ES-I3 (cell line): ENCODE measurements at regions not wholly inside any gene's neighbourhood (a gene's known extent, or its start where the extent isn't known, plus 50 kb on each side); places are given as distances from the start of the nearest gene placed in this dataset.

Source experiments
- H3K36me3 ChIP-seq: 2 replicates; pipeline ENCODE4 v1.6.1; 2013; ENCODE audit warnings: mild to moderate bottlenecking, low read length, control low read depth, moderate library complexity; ENCODE audit not compliant: insufficient read depth
- H3K4me1 ChIP-seq: 2 replicates; pipeline ENCODE4 v1.6.1; 2013; ENCODE audit warnings: mild to moderate bottlenecking, control low read depth, low read length; ENCODE audit not compliant: insufficient read depth
- H3K9ac ChIP-seq: 2 replicates; pipeline ENCODE4 v1.6.1; 2013; ENCODE audit warnings: low read depth, mild to moderate bottlenecking, low read length, moderate library complexity
- H3K9me3 ChIP-seq: 2 replicates; pipeline ENCODE4 v1.6.1; 2013; ENCODE audit warnings: mild to moderate bottlenecking, low read length, moderate library complexity; ENCODE audit not compliant: control insufficient read depth, insufficient read depth

DNA sequence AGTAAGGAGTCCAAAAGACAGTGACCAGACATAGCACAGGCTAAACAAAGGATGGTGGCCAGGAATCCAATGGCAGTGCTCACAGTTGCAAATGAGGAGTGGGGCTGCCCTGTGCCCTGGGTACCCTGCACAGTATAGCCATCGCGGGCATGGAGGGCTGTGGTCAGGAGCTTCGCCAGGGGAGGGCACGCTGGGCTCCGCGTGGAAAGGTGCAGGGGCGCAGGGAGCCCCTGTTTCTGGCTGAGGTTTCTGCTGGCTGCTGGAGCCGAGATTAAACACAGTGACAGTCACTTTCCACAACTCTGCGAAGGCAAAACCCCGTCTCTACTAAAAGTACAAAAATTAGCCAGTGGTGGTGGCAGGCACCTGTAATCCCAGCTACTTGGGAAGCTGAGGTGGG, 194.7 kb downstream of the GALR1 start:
- H3K36me3 ChIP-seq = no peaks in the 10 kb centered on the region
- no peaks in the 10 kb centered on the region for H3K9me3 ChIP-seq
- H3K4me1 ChIP-seq = peaks cover 7% of the 10 kb centered on the region; the same call in 1 of the 2 replicates
- H3K9ac ChIP-seq = no peak overlapping the region

DNA sequence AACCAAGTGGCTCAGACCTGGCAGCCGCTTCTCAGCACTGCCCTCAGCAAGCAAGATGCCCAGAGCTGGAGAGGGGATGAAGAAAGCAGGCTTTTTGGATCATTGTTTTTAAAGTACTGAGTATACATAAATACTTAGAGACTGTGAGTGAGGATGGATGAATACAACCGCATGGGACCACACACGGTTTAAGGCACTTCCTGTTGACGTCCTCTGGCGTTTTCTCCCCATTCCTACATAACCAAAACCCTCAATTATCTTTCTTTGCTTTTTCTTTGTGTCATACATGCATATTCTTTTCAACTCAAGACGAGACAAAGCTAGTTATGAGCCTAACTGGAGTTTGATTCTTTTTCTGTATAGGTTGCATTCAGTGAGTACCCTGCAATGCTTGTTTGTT, 198.4 kb downstream of the GALR1 start:
- Histone ChIP-seq H3K9me3 (no peaks in the 10 kb centered on the region), H3K4me1 (peaks cover 7% of the 10 kb centered on the region; the same call in 1 of the 2 replicates), H3K36me3 (no peaks in the 10 kb centered on the region), H3K9ac (no peak overlapping the region)

DNA sequence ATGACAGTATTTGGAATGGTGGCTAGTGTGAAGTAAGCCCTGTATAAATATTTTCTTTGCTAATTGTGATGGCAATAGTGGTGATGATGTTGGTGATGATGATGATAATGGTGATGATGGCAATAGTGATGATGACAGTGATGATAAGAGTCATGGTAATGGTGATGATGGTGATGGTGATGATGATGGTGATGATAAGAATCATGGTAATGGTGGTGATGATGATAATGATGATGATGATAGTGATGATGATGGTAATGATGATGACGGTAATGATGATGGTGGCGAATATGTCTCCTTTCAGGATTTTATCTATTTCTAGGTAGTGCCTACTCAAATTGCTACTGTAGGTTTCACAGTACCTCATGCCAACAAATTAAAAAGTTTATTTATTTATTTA, 205.4 kb downstream of the GALR1 start:
- Histone ChIP-seq H3K9ac (no peak overlapping the region), H3K9me3 (no peaks in the 10 kb centered on the region), H3K4me1 (no peaks in the 10 kb centered on the region), H3K36me3 (no peaks in the 10 kb centered on the region)

DNA sequence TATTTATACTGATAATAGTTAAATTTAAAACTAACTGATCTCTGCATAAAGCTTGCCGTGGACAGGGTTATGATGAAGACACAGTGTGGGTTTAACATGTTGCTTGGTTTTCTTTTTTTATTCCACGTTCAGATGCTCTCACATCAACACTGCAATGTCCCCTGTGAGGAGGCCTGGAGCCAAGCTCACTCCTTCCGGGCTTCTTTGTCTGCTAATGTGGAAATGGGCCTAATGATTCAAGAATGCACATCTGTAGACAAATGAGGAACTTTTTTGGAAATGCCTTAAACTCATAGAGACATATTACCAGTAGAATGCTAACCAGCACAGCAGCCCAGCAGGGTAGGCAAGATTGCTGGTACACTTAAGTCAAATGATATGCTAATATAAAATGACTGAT, 208.0 kb downstream of the GALR1 start:
- H3K9ac ChIP-seq = no peak overlapping the region
- no peaks in the 10 kb centered on the region for H3K9me3 ChIP-seq
- no peaks in the 10 kb centered on the region for H3K36me3 ChIP-seq
- no peaks in the 10 kb centered on the region; the same call in 1 of the 2 replicates for H3K4me1 ChIP-seq

DNA sequence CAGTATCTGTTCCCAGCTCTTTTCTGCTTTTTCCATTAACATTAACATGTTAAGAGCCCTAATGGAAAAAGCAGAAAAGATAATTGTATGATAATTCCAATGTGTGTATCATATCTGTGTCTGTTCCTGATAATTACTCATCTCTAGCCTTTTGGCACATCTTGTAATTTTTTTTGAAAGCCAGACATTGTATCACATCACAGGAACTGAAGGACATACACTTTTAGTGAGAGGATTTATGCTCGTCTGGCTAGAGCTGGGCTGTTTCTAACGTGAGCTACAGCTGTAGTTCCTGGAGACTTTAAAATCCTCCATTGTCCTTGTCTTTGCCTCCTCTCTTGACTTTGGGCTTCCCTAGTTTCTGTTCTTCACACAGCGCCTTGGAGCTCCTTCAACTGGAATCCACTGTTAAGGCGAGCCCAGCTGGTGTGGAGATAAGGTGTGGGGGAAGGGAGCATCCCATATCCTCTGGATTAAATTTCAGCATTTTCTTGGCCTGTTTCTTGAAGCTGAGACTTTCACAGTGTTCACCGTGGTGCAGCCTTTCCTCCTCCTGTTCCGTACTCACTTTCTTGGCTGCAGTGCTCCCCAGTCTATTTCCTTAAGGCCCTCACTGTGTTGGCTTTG, 211.5 kb downstream of the GALR1 start:
- no peaks in the 10 kb centered on the region for H3K36me3 ChIP-seq
- no peak overlapping the region for H3K9ac ChIP-seq
- no peaks in the 10 kb centered on the region; the same call in 1 of the 2 replicates for H3K4me1 ChIP-seq
- H3K9me3 ChIP-seq = no peaks in the 10 kb centered on the region

DNA sequence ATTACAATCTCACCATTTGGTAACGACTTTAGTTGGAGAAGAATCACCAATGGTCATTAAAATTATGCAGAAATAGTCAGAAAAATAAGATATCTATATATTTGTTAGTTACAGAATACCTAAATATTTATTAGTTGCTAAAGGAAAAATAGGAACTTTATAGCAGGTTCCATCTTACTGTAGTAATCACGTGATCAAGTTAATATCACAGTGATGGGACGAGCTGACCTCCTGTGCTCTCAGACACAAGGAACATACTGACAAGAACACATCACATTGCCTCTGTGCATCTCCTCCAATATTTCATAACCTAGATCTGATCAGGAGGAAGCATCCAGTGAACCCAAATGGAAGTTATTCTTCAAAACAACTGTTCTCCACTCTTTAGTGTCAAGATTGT, 215.3 kb downstream of the GALR1 start:
- Histone ChIP-seq H3K9me3 (no peaks in the 10 kb centered on the region), H3K9ac (no peak overlapping the region), H3K4me1 (no peaks in the 10 kb centered on the region; the same call in 1 of the 2 replicates), H3K36me3 (no peaks in the 10 kb centered on the region)

DNA sequence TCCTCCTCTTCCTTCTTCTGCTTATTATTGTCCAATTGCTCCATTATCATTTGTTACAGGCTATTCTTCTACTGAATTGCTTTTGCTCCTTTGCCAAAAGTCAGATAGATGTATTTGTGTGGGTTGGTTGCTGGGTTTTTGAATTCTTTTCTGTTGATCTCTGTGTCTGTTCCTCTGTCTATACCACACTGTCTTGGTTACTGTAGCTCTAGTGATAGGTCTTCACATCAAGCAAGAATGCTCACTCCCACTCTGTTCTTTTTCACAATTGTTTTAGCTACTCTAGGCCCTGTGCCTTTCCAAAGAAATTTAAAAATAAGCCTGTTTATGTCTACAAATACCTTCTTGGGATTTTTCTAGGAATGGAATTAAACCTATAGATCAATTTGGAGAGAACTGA, 217.2 kb downstream of the GALR1 start:
- no peak overlapping the region for H3K9ac ChIP-seq

DNA sequence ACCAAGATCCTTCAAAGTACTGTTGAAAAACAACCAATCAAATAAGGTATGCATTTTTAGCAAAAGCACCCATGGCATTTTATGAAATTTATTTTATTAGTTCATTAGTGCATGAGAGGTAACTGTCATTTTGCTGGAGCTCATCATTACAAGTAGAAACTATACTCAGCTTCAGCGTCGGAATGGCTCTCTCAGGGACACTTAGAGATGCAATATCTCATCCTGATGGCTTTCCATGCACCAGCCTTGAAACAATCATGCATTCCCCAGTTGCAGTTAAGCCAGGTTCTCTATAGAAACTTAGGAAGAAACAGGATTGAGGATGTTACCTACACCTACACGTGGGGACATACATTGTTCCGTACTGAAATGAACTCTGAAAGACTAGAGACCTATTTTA, 219.5 kb downstream of the GALR1 start:
- H3K4me1 ChIP-seq = peaks cover 7% of the 10 kb centered on the region; the same call in 1 of the 2 replicates
- H3K9me3 ChIP-seq = no peaks in the 10 kb centered on the region
- no peak overlapping the region for H3K9ac ChIP-seq
- H3K36me3 ChIP-seq = no peaks in the 10 kb centered on the region

More for the DNA sequence above, 217.2 kb downstream of the GALR1 start:
- no peaks in the 10 kb centered on the region for H3K9me3 ChIP-seq
- peaks cover 7% of the 10 kb centered on the region; the same call in 1 of the 2 replicates for H3K4me1 ChIP-seq
- H3K36me3 ChIP-seq = no peaks in the 10 kb centered on the region

DNA sequence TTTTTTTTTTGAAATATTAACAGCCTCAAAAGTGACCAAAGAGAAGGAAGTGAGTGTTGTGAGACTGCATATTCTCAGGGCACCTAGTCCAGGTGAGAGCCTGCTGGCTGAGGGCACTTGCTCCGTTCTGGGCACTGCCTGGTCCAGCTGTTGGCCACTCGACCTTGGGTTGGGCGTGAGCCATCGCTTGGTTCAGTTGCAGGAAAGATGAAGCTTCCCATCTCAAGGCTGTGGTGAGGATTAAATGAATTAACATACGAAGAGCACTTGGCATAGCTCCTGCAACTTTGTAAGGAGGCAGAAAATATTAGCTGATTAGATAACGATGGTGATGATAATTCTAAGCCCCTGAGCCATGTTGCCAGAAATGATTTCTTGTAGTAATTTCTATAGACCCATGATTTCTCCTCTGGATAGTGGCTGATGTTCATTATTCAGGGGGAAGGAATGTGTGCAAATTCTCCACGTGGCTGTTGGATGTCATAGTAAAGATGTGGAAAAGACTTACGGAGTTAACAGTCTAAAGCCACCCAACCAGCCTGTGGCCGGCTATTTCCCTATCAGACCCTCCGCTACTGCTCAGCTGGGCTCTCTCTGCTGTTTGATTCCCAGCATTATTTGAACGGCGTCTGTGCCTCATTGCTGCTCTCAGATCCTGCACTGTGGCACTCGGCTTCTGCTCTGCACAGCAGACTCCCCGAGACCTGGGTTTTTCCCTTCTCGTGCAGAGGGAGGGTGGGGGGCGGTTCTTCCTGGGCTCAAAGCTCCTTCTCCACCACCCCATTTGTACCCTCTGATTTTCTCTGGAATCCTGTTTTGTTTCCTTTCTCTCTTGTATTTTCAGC, 221.1 kb downstream of the GALR1 start:
- Histone ChIP-seq H3K4me1 (peaks cover 7% of the 10 kb centered on the region; the same call in 1 of the 2 replicates), H3K36me3 (no peaks in the 10 kb centered on the region), H3K9ac (no peak overlapping the region), H3K9me3 (no peaks in the 10 kb centered on the region)

DNA sequence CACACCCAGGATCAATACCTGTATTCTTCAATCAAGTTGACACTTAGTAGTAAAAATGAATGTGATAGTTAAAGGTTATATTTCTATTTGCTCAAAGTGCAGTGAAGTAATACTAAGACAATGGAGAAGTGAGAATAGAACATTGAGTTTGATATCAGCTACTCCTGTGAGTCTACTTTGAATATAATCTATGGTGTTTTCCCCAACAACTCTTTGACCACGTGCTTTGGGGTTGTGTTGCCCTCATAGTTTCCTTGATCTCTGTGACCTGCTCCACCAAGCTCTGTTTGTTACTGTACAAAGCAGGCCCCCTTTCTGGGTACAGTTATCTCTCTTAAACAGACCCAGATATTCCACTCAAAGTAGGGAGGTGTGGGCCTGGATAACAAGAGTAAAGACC, 222.9 kb downstream of the GALR1 start:
- Histone ChIP-seq H3K36me3 (no peaks in the 10 kb centered on the region), H3K9me3 (no peaks in the 10 kb centered on the region), H3K4me1 (peaks cover 7% of the 10 kb centered on the region; the same call in 1 of the 2 replicates), H3K9ac (no peak overlapping the region)

DNA sequence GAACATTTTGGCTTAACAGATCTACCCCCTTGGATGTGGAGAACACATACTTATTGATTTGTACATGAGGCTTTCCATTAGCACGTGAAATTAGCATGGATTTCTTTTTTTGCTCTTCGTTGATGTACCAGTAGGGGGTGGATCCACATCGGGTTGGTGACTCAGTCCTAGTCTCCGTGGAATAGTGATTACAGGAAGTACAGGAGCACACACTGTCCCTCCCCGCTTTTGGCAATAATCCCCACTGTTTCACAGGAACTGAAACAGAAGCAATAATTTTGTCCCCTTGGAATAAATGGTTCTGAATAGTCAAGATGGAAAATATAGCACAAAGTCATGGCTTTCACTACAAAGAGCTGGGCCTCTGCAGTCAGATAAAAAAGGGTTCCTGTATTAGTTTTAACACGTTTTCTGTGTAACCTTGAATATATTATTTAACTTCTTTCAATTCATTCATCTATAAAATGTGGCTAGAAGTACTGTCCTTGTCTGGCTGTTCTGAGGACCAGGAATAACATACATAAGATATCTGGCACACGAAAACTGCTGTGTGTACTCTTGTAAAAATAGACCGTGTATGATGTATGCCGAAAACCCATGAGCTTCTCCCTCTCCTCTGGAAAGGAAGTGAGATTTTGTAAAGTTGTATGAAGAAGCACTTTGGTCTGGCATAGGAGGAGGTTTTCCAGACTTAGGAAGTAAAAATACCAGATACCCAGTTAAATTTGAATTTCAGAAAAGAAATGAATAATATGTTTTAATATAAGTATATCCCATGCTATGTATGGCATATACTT, 229.2 kb downstream of the GALR1 start:
- H3K36me3 ChIP-seq = no peaks in the 10 kb centered on the region
- H3K4me1 ChIP-seq = peaks cover 3% of the 10 kb centered on the region; the same call in 1 of the 2 replicates
- no peaks in the 10 kb centered on the region for H3K9me3 ChIP-seq
- H3K9ac ChIP-seq = no peak overlapping the region

DNA sequence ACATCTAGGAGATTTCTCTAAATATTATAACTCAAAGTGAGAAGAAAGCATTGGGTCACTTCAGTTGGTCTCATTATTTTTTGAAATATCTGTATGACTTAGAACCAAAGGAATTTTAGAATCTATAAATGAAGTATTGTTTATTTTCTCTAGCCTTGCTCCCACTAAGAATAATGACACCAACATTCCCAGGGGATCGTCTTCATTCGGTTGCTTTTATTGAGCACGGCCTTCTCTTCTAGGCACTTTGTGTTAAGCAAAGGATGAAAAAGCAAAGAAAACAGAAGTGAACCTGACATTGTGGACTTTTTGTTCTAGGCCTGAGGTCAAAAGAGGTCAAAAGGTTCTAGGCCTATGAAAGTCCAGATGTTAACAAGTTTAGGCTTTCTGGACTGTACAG, 231.9 kb downstream of the GALR1 start:
- peaks cover 3% of the 10 kb centered on the region; the same call in 1 of the 2 replicates for H3K4me1 ChIP-seq
- H3K36me3 ChIP-seq = peaks cover under 1% of the 10 kb centered on the region; the same call in 1 of the 2 replicates
- H3K9ac ChIP-seq = no peak overlapping the region
- no peaks in the 10 kb centered on the region for H3K9me3 ChIP-seq

DNA sequence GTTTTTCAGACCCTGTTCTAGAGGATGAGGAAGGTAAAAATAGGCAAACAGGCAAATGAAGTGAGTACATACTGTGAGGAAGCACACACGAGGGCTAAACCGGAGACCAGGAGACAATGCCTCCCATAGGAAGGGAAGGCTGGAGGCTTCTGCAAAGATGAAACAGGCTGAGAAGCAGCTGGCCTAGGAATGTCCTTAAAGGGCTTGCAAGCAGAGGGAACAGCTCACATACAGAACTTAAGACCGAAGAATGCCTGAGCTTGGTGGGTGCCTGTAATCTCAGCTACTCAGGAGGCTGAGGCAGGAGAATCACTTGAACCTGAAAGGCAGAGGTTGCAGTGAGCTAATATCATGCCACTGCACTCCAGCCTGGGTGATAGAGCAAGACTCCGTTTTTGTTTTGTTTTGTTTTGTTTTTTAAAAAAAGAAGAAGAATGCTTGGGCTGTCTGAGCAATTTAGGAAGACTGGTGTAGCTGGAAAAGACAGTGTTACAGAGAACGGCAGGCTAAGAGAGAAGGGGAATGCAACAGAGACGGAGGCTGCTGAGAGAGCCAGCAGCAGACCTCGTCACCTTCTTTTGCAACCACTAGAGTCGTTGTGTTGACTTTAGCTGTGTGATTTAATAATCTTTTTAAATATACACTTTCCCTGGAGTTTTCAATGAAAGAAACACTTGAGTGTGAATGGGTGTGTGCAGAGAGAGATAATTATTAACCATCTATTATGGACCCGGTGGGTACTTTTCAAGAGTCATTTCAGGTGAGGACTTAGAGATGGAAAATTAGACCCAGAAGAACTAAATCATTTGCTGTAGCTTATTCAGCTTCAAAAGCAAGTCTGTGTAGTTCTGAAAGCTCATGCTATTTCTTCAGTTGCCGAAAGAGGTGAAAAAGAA, 232.8 kb downstream of the GALR1 start:
- Histone ChIP-seq H3K9ac (no peak overlapping the region), H3K4me1 (peaks cover 3% of the 10 kb centered on the region; the same call in 1 of the 2 replicates), H3K9me3 (no peaks in the 10 kb centered on the region), H3K36me3 (peaks cover 3% of the 10 kb centered on the region; the same call in 1 of the 2 replicates)
